Left lung (tissue), 4 donors: ENCODE measurements at regions not wholly inside any gene's neighbourhood (a gene's known extent, or its start where the extent isn't known, plus 50 kb on each side); places are given as distances from the start of the nearest gene placed in this dataset.

Experiments
- ATAC-seq: fragments of 200-7000 bp; cut with Tn5 transposase; one replicate; pipeline ENCODE4 v1.9.1; 2020; ENCODE audit warnings: moderate library complexity
- DNase-seq, 4 donors: peaks; one replicate each; pipeline ENCODE4 v3.0.0-alpha.2; 2013 to 2020
- H3K27ac ChIP-seq, 2 donors: fragments of 200-600 bp; sonication (generic) in 1 of 2; one replicate each; pipeline versions ENCODE4 v1.5.0 to v1.8.0; 2020 to 2021
- H3K27me3 ChIP-seq, 2 donors: fragments of 200-600 bp; sonication (generic) in 1 of 2; one replicate each; pipeline versions ENCODE4 v1.5.0 to v1.8.0; 2020 to 2021
- H3K36me3 ChIP-seq, 2 donors: fragments of 200-600 bp; sonication (generic) in 1 of 2; one replicate each; pipeline versions ENCODE4 v1.5.0 to v1.8.0; 2020 to 2021
- H3K4me1 ChIP-seq, 2 donors: fragments of 200-600 bp; one replicate each; pipeline ENCODE4 v1.8.0; 2021
- H3K4me3 ChIP-seq, 2 donors: fragments of 200-600 bp; sonication (generic) in 1 of 2; one replicate each; pipeline versions ENCODE4 v1.5.0 to v1.8.0; 2020 to 2021; ENCODE audit warnings: mild to moderate bottlenecking in 1 of 2
- H3K9me3 ChIP-seq, 2 donors: fragments of 200-600 bp; sonication (generic) in 1 of 2; one replicate each; pipeline versions ENCODE4 v1.5.0 to v1.8.0; 2020 to 2021
- CTCF ChIP-seq, 2 donors: fragments of 200-600 bp; sonication (generic) in 1 of 2; IDR thresholded peaks; one replicate each; pipeline versions ENCODE4 v1.5.0 to v1.8.0; 2021; ENCODE audit warnings: antibody characterized with exemption in 2 of 2
- intact Hi-C, 2 donors: fragments of 100-400 bp; cut with DNase I; formaldehyde crosslinking; loops; one replicate each; pipeline versions ENCODE4 v1.11.2 to v1.14.2; 2022
- donor health status: DM: no; HTN: yes; CAD: no.
- donor health status: DM: no; HTN: no; CAD: no.

- no peak for TF ChIP-seq CTCF (IDR thresholded peaks at IDR 0.05)
- intact Hi-C loops = no loop called here
- H3K36me3 ChIP-seq = no peaks in the 10 kb centered on the region
- DNase-seq = no peak
- H3K27ac ChIP-seq = no peak overlapping the region
- H3K27me3 ChIP-seq = peaks cover 0 to 98% of the 10 kb centered on the region in 2 donors
- no peaks in the 10 kb centered on the region for H3K9me3 ChIP-seq
- H3K4me3 ChIP-seq = no peak overlapping the region
- H3K4me1 ChIP-seq = no peaks in the 10 kb centered on the region
- no peak for ATAC-seq
Observed at GRCh38 chr4:1557221-1557597, 126.9 kb downstream of the FAM53A start.

GRCh38 chr4:1556541-1557220 lies 127.4 kb downstream of the FAM53A start:
- TF ChIP-seq CTCF (IDR thresholded peaks at IDR 0.05) = no peak
- intact Hi-C loops = no loop called here
- ATAC-seq = no peak

GRCh38 chr4:1554876-1555265 lies 129.2 kb downstream of the FAM53A start:
- intact Hi-C loops = no loop called here
- Histone ChIP-seq H3K4me3 (no peak overlapping the region), H3K4me1 (no peaks in the 10 kb centered on the region), H3K36me3 (no peaks in the 10 kb centered on the region), H3K9me3 (no peaks in the 10 kb centered on the region), H3K27ac (no peak overlapping the region), H3K27me3 (peaks cover 0 to 91% of the 10 kb centered on the region in 2 donors)
- DNase-seq (no peak), ATAC-seq (no peak)
- no peak for TF ChIP-seq CTCF (IDR thresholded peaks at IDR 0.05)

More at GRCh38 chr4:1556541-1557220, 127.4 kb downstream of the FAM53A start:
- Histone ChIP-seq H3K36me3 (no peaks in the 10 kb centered on the region), H3K9me3 (no peaks in the 10 kb centered on the region), H3K4me3 (no peak overlapping the region), H3K4me1 (no peaks in the 10 kb centered on the region), H3K27me3 (peaks cover 0 to 94% of the 10 kb centered on the region in 2 donors), H3K27ac (no peak overlapping the region)
- DNase-seq = no peak

GRCh38 chr4:1554246-1554875 lies 129.8 kb downstream of the FAM53A start:
- H3K4me1 ChIP-seq = peaks cover 0 to 1% of the 10 kb centered on the region in 2 donors
- H3K4me3 ChIP-seq = no peak overlapping the region
- H3K27ac ChIP-seq = no peak overlapping the region
- no peak for TF ChIP-seq CTCF (IDR thresholded peaks at IDR 0.05)
- intact Hi-C loops = no loop called here
- DNase-seq = no peak
- peaks cover 0 to 89% of the 10 kb centered on the region in 2 donors for H3K27me3 ChIP-seq
- no peak for ATAC-seq
- H3K36me3 ChIP-seq = no peaks in the 10 kb centered on the region
- no peaks in the 10 kb centered on the region for H3K9me3 ChIP-seq

GRCh38 chr4:1553365-1553764 lies 130.7 kb downstream of the FAM53A start:
- intact Hi-C loops = no loop called here
- H3K27ac ChIP-seq = no peak overlapping the region
- DNase-seq = no peak
- no peak for TF ChIP-seq CTCF (IDR thresholded peaks at IDR 0.05)
- no peaks in the 10 kb centered on the region for H3K36me3 ChIP-seq
- H3K27me3 ChIP-seq = peaks cover 0 to 89% of the 10 kb centered on the region in 2 donors
- ATAC-seq = no peak
- no peak overlapping the region for H3K4me3 ChIP-seq
- peaks cover 0 to 11% of the 10 kb centered on the region in 2 donors for H3K4me1 ChIP-seq
- H3K9me3 ChIP-seq = no peaks in the 10 kb centered on the region
